Fibroblast of lung (primary cell): ENCODE measurements at regions not wholly inside any gene's neighbourhood (a gene's known extent, or its start where the extent isn't known, plus 50 kb on each side); places are given as distances from the start of the nearest gene placed in this dataset.

Experiments
- CTCF ChIP-seq, 2 donors: IDR thresholded peaks in 1 of 2; conservative IDR thresholded peaks in 1 of 2; 1 replicate in 1 of 2; 2 replicates in 1 of 2; pipeline ENCODE4 v1.5.1; 2011 to 2012; ENCODE audit warnings: low read length in 2 of 2, control low read depth in 1 of 2, inconsistent platforms in 1 of 2, low read depth in 1 of 2, mild to moderate bottlenecking in 1 of 2
- EZH2 ChIP-seq: IDR thresholded peaks from 2 replicates; pipeline ENCODE4 v1.5.1; 2012; ENCODE audit warnings: low read length, control low read depth, mild to moderate bottlenecking; ENCODE audit errors: missing control alignments

- TF ChIP-seq CTCF (conservative IDR thresholded peaks at IDR 0.05 in 1 of 2, IDR thresholded peaks at IDR 0.05 in 1 of 2; ENCODE audit: low read depth in 1 of 2, low read length in 2 of 2) (no peak), EZH2 (no peak)
These were observed 137.6 kb downstream of the SMAD6 start for GRCh38 chr15:66839506-66840112.
